PC-9 (cell line): ENCODE measurements at regions not wholly inside any gene's neighbourhood (a gene's known extent, or its start where the extent isn't known, plus 50 kb on each side); places are given as distances from the start of the nearest gene placed in this dataset.

Source experiments
- BruUV-seq: library from RNA; stranded (reverse); fragments of 400-500 nt; replicated peaks from 2 replicates; lab custom pipeline; 2021; lab: Mats Ljungman, UMichigan
- CTCF ChIA-PET: fragments of 300-600 bp; sonication (Branson Sonifier 250); formaldehyde crosslinking; loops from one replicate; lab custom pipeline; 2022; ENCODE audit warnings: antibody characterized with exemption; lab: Charles Lee
- POLR2A ChIA-PET: fragments of 300-600 bp; sonication (Branson Sonifier 250); formaldehyde crosslinking; loops from one replicate; lab custom pipeline; 2022; ENCODE audit warnings: antibody characterized with exemption; ENCODE audit not compliant: unreplicated experiment; lab: Charles Lee
- DNase-seq, 2 experiments: peaks; one replicate each; pipeline versions ENCODE4 v3.0.0 to v3.0.0-alpha.2; 2015 to 2022; ENCODE audit warnings: mixed read lengths in 1 of 2
- H2AFZ ChIP-seq: fragments of 200-600 bp; sonication (generic); 2 replicates; pipeline ENCODE4 v1.8.1; 2017; ENCODE audit warnings: antibody characterized with exemption
- H3F3A ChIP-seq: fragments of 200-600 bp; sonication (generic); 2 replicates; pipeline ENCODE4 v1.8.1; 2017; ENCODE audit warnings: antibody characterized with exemption, mild to moderate bottlenecking, low read depth; ENCODE audit not compliant: insufficient read depth
- H3K27ac ChIP-seq: fragments of 200-600 bp; sonication (generic); 2 replicates; pipeline ENCODE4 v1.6.1; 2016; ENCODE audit warnings: mixed run types
- H3K27me3 ChIP-seq: fragments of 200-600 bp; sonication (generic); 2 replicates; pipeline ENCODE4 v1.6.1; 2016; ENCODE audit warnings: low read depth, mixed run types; ENCODE audit not compliant: insufficient read depth
- H3K36me3 ChIP-seq: fragments of 200-600 bp; sonication (generic); 2 replicates; pipeline ENCODE4 v1.6.1; 2016; ENCODE audit warnings: low read depth, mixed run types
- H3K4me1 ChIP-seq: fragments of 200-600 bp; sonication (generic); replicated peaks from 2 replicates; pipeline ENCODE4 v1.6.1; 2016; ENCODE audit warnings: mixed run types; ENCODE audit not compliant: insufficient read depth
- H3K4me2 ChIP-seq: fragments of 200-600 bp; sonication (generic); 2 replicates; pipeline ENCODE4 v1.6.1; 2017; ENCODE audit warnings: mixed run types
- H3K4me3 ChIP-seq: fragments of 200-600 bp; sonication (generic); 2 replicates; pipeline ENCODE4 v1.6.1; 2016; ENCODE audit warnings: mixed run types
- H3K79me2 ChIP-seq: fragments of 200-600 bp; sonication (generic); 2 replicates; pipeline ENCODE4 v1.6.1; 2017; ENCODE audit warnings: low read depth, mixed run types
- H3K9me2 ChIP-seq: fragments of 200-600 bp; sonication (generic); 2 replicates; pipeline ENCODE4 v1.8.1; 2017; ENCODE audit warnings: mild to moderate bottlenecking; ENCODE audit not compliant: insufficient read depth
- H3K9me3 ChIP-seq: fragments of 200-600 bp; sonication (generic); 2 replicates; pipeline ENCODE4 v1.8.1; 2016; ENCODE audit warnings: low read depth; ENCODE audit not compliant: insufficient read depth
- H4K20me1 ChIP-seq: fragments of 200-600 bp; sonication (generic); 2 replicates; pipeline ENCODE4 v1.8.1; 2017; ENCODE audit not compliant: insufficient read depth
- EZH2 ChIP-seq: fragments of 200-600 bp; sonication (generic); IDR thresholded peaks from 2 replicates; pipeline ENCODE4 v1.8.0; 2017; ENCODE audit warnings: antibody characterized with exemption, low read depth
- intact Hi-C: fragments of 100-400 bp; cut with micrococcal nuclease; formaldehyde crosslinking; loops from one replicate; pipeline ENCODE4 v1.10.0; 2022; ENCODE audit not compliant: unreplicated experiment
- TF ChIP-seq, protein P1 (sequence below): fragments of 200-600 bp; sonication (generic); conservative IDR thresholded peaks from 2 replicates; pipeline ENCODE4 v1.6.1; 2017; ENCODE audit warnings: mixed run types, antibody characterized with exemption, mild to moderate bottlenecking, moderate library complexity

DNA sequence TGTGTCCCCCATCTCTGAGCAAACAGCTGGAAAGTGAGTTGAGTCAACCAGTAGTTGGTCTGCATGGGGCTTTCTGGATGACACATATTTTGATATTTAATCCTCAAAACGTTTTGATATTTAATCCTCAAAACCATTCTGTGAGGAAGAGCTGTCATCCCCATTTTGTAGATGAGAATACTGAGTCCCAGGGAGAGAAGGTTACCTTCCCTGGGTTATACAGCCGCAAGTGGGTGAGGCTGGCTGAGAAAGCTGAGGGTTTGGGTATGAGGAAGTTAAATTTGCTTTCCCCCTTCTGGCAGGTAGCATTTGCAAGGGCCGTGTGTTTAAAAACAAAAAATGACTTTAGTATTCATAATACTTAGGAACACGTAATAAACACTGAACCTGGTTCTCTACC lies 447.2 kb downstream of the XYLT1 start:
- no peaks in the 10 kb centered on the region for H3K36me3 ChIP-seq
- BruUV-seq: no TSS peak

DNA sequence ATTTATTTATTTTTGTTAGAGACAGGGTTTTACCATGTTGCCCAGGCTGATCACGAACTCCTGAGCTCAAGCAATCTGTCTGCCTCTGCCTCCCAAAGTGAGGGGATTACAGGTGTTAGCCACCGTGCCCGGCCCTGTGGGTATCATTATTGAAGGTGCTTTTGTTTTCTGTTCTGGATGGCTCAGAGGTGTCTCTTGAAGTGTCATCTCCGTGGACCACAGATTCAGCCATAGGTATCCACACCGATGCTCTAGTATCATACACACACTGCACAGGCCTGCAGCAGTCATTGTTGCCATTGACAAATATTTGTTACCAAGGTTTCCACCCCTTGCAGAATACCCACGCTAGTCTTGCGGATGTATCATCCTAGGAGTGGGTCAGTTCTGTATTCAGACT lies 446.2 kb downstream of the XYLT1 start:
- Histone ChIP-seq H3K79me2 (no peaks in the 10 kb centered on the region), H3K27me3 (peaks cover 10% of the 10 kb centered on the region; the same call in 1 of the 2 replicates), H2AFZ (no peak overlapping the region), H4K20me1 (no peaks in the 10 kb centered on the region), H3K4me3 (no peak overlapping the region), H3F3A (no peaks in the 10 kb centered on the region), H3K4me2 (no peak overlapping the region), H3K27ac (no peak overlapping the region), H3K9me3 (no peaks in the 10 kb centered on the region), H3K36me3 (no peaks in the 10 kb centered on the region), H3K4me1 (no peaks in the 10 kb centered on the region), H3K9me2 (no peaks in the 10 kb centered on the region)
- no peak for DNase-seq
- intact Hi-C loops: no loop called here
- POLR2A ChIA-PET: no interaction called here
- no TSS peak for BruUV-seq
- CTCF ChIA-PET: no interaction called here
- TF ChIP-seq, protein P1, sequence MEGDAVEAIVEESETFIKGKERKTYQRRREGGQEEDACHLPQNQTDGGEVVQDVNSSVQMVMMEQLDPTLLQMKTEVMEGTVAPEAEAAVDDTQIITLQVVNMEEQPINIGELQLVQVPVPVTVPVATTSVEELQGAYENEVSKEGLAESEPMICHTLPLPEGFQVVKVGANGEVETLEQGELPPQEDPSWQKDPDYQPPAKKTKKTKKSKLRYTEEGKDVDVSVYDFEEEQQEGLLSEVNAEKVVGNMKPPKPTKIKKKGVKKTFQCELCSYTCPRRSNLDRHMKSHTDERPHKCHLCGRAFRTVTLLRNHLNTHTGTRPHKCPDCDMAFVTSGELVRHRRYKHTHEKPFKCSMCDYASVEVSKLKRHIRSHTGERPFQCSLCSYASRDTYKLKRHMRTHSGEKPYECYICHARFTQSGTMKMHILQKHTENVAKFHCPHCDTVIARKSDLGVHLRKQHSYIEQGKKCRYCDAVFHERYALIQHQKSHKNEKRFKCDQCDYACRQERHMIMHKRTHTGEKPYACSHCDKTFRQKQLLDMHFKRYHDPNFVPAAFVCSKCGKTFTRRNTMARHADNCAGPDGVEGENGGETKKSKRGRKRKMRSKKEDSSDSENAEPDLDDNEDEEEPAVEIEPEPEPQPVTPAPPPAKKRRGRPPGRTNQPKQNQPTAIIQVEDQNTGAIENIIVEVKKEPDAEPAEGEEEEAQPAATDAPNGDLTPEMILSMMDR: no peak
- no peak for TF ChIP-seq EZH2

More for the DNA sequence above, 447.2 kb downstream of the XYLT1 start:
- Histone ChIP-seq H3K27me3 (peaks cover 10% of the 10 kb centered on the region; the same call in 1 of the 2 replicates), H3K27ac (no peak overlapping the region), H3K4me3 (no peak overlapping the region), H2AFZ (no peak overlapping the region), H3K79me2 (no peaks in the 10 kb centered on the region), H3K9me3 (no peaks in the 10 kb centered on the region), H3K4me1 (no peaks in the 10 kb centered on the region), H3K4me2 (no peak overlapping the region), H3K9me2 (no peaks in the 10 kb centered on the region), H3F3A (no peaks in the 10 kb centered on the region), H4K20me1 (no peaks in the 10 kb centered on the region)
- CTCF ChIA-PET: no interaction called here
- intact Hi-C loops: no loop called here
- no peak for TF ChIP-seq EZH2
- TF ChIP-seq, protein P1: no peak
- DNase-seq: no peak
- POLR2A ChIA-PET: no interaction called here

DNA sequence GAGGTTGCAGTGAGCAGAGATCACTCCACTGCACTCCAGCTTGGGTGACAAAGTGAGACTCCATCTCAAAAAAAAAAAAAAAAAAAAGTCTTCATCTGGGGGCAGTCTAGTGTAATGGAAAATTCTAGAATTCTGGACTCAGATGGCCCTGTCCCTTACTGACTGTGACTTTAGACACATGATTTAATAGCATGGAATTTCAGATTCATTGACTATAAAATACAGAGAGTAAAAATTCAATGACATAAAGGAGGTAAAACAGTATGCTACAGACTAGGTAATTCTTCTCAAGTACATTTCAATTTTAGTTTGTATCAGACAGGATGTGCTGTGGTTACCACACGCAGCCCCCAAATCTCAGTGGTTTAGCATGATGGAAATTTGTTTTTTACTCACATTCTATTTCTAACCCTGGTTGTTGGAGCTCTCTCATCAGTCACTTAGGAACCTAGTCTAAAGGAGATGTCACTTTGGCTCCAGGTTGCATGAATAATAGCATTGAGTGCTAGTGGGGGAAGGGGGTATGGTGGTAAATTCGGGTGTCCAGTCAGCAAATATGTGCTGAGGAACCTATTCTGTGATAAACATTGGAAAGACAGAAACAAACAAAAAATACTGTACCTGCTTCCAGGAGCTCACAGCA lies 444.0 kb downstream of the XYLT1 start:
- no peaks in the 10 kb centered on the region for H3K79me2 ChIP-seq
- BruUV-seq: no TSS peak
- H3K9me2 ChIP-seq: no peaks in the 10 kb centered on the region
- no peaks in the 10 kb centered on the region for H3K4me1 ChIP-seq
- H3K27ac ChIP-seq: no peak overlapping the region
- ChIA-PET CTCF (no interaction called here), POLR2A (no interaction called here)
- no peak overlapping the region for H3K4me2 ChIP-seq
- peaks cover 5% of the 10 kb centered on the region; the same call in 1 of the 2 replicates for H3K27me3 ChIP-seq
- no peaks in the 10 kb centered on the region for H3K36me3 ChIP-seq
- DNase-seq: no peak
- no peak overlapping the region for H3K4me3 ChIP-seq
- H3F3A ChIP-seq: no peaks in the 10 kb centered on the region
- no peak overlapping the region for H2AFZ ChIP-seq
- no peak for TF ChIP-seq EZH2
- TF ChIP-seq, protein P1: no peak
- H3K9me3 ChIP-seq: no peaks in the 10 kb centered on the region
- intact Hi-C loops: no loop called here
- no peaks in the 10 kb centered on the region for H4K20me1 ChIP-seq
